Left lung (tissue), 4 donors: ENCODE measurements at regions not wholly inside any gene's neighbourhood (a gene's known extent, or its start where the extent isn't known, plus 50 kb on each side); places are given as distances from the start of the nearest gene placed in this dataset.

Experiments
- ATAC-seq: fragments of 200-7000 bp; cut with Tn5 transposase; one replicate; pipeline ENCODE4 v1.9.1; 2020; ENCODE audit warnings: moderate library complexity
- DNase-seq, 4 donors: peaks; one replicate each; pipeline ENCODE4 v3.0.0-alpha.2; 2013 to 2020
- H3K27ac ChIP-seq, 2 donors: fragments of 200-600 bp; sonication (generic) in 1 of 2; one replicate each; pipeline versions ENCODE4 v1.5.0 to v1.8.0; 2020 to 2021
- H3K27me3 ChIP-seq, 2 donors: fragments of 200-600 bp; sonication (generic) in 1 of 2; one replicate each; pipeline versions ENCODE4 v1.5.0 to v1.8.0; 2020 to 2021
- H3K36me3 ChIP-seq, 2 donors: fragments of 200-600 bp; sonication (generic) in 1 of 2; one replicate each; pipeline versions ENCODE4 v1.5.0 to v1.8.0; 2020 to 2021
- H3K4me1 ChIP-seq, 2 donors: fragments of 200-600 bp; one replicate each; pipeline ENCODE4 v1.8.0; 2021
- H3K4me3 ChIP-seq, 2 donors: fragments of 200-600 bp; sonication (generic) in 1 of 2; one replicate each; pipeline versions ENCODE4 v1.5.0 to v1.8.0; 2020 to 2021; ENCODE audit warnings: mild to moderate bottlenecking in 1 of 2
- H3K9me3 ChIP-seq, 2 donors: fragments of 200-600 bp; sonication (generic) in 1 of 2; one replicate each; pipeline versions ENCODE4 v1.5.0 to v1.8.0; 2020 to 2021
- CTCF ChIP-seq, 2 donors: fragments of 200-600 bp; sonication (generic) in 1 of 2; IDR thresholded peaks; one replicate each; pipeline versions ENCODE4 v1.5.0 to v1.8.0; 2021; ENCODE audit warnings: antibody characterized with exemption in 2 of 2
- intact Hi-C, 2 donors: fragments of 100-400 bp; cut with DNase I; formaldehyde crosslinking; loops; one replicate each; pipeline versions ENCODE4 v1.11.2 to v1.14.2; 2022
- donor health status: DM: no; HTN: yes; CAD: no.
- donor health status: DM: no; HTN: no; CAD: no.

GRCh38 chr7:93751421-93751820, 139.1 kb downstream of the TFPI2 start:
- H3K4me3 ChIP-seq: no peak overlapping the region
- DNase-seq: no peak
- no peaks in the 10 kb centered on the region for H3K36me3 ChIP-seq
- no peak for TF ChIP-seq CTCF (IDR thresholded peaks at IDR 0.05)
- intact Hi-C loops: no loop called here
- no peak for ATAC-seq
- H3K27me3 ChIP-seq: no peaks in the 10 kb centered on the region
- H3K4me1 ChIP-seq: no peaks in the 10 kb centered on the region
- no peaks in the 10 kb centered on the region for H3K9me3 ChIP-seq
- no peak overlapping the region for H3K27ac ChIP-seq

GRCh38 chr7:93750986-93751385, 139.6 kb downstream of the TFPI2 start:
- Histone ChIP-seq H3K27me3 (no peaks in the 10 kb centered on the region), H3K4me3 (no peak overlapping the region), H3K36me3 (no peaks in the 10 kb centered on the region), H3K27ac (no peak overlapping the region), H3K9me3 (no peaks in the 10 kb centered on the region), H3K4me1 (no peaks in the 10 kb centered on the region)
- DNase-seq: no peak
- intact Hi-C loops: no loop called here
- no peak for TF ChIP-seq CTCF (IDR thresholded peaks at IDR 0.05)
- ATAC-seq: no peak

GRCh38 chr7:93747019-93747418, 143.5 kb downstream of the TFPI2 start:
- H3K4me1 ChIP-seq: no peaks in the 10 kb centered on the region
- no peaks in the 10 kb centered on the region for H3K9me3 ChIP-seq
- no peak for ATAC-seq
- no peaks in the 10 kb centered on the region for H3K36me3 ChIP-seq
- TF ChIP-seq CTCF (IDR thresholded peaks at IDR 0.05): no peak
- no peak for DNase-seq
- no peak overlapping the region for H3K4me3 ChIP-seq
- H3K27ac ChIP-seq: no peak overlapping the region
- H3K27me3 ChIP-seq: no peaks in the 10 kb centered on the region
- intact Hi-C loops: no loop called here

- Histone ChIP-seq H3K27me3 (no peaks in the 10 kb centered on the region), H3K9me3 (no peaks in the 10 kb centered on the region), H3K36me3 (no peaks in the 10 kb centered on the region), H3K4me3 (no peak overlapping the region), H3K4me1 (no peaks in the 10 kb centered on the region), H3K27ac (no peak overlapping the region)
- ATAC-seq (no peak), DNase-seq (no peak)
- no peak for TF ChIP-seq CTCF (IDR thresholded peaks at IDR 0.05)
- intact Hi-C loops: no loop called here
Observed at GRCh38 chr7:93739424-93739823, 151.1 kb downstream of the TFPI2 start.

- H3K4me1 ChIP-seq: no peaks in the 10 kb centered on the region
- intact Hi-C loops: no loop called here
- H3K9me3 ChIP-seq: no peaks in the 10 kb centered on the region
- no peaks in the 10 kb centered on the region for H3K27me3 ChIP-seq
- TF ChIP-seq CTCF (IDR thresholded peaks at IDR 0.05): no peak
- no peak overlapping the region for H3K4me3 ChIP-seq
- DNase-seq (no peak), ATAC-seq (no peak)
- H3K27ac ChIP-seq: no peak overlapping the region
- no peaks in the 10 kb centered on the region for H3K36me3 ChIP-seq
Observed at GRCh38 chr7:93737953-93738352, 152.6 kb downstream of the TFPI2 start.
